Middle frontal gyrus (tissue), 1 donor: ENCODE measurements at regions not wholly inside any gene's neighbourhood (a gene's known extent, or its start where the extent isn't known, plus 50 kb on each side); places are given as distances from the start of the nearest gene placed in this dataset.

Experiments
- DNase-seq: peaks from one replicate; pipeline ENCODE4 v3.0.0-alpha.2; 2015; ENCODE audit warnings: low spot score; ENCODE audit errors: extremely low spot score

DNA sequence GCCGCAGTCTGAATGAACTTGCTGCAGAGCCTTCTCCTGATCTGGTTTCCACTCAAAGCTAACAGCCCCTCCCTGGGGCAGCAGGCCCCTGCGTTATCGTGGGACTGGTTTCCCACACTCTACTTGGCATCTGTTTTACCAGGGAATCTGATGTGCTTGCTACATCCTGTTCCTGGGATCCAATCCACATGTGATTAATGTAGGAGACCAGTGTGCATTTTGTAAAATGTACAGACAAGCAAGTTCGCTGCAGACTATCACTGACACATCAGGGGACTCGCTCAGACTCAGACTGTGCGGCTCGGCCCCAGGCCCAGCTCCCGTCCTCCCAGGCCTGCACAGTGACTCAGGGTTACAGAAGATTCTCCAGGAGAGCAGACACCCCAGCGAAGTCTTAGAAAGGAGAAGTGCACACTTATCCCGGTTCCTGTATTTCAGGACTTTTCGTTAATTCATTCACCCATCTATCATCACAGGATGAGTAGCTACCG lies 340.1 kb downstream of the MATN1 start:
- no peak for DNase-seq

GRCh38 chr1:30382496-30382895 lies 340.9 kb downstream of the MATN1 start:
- no peak for DNase-seq

- no peak for DNase-seq
Measured at GRCh38 chr1:30381671-30382365, 341.6 kb downstream of the MATN1 start.

GRCh38 chr1:30381266-30381665 lies 342.1 kb downstream of the MATN1 start:
- DNase-seq = no peak

DNA sequence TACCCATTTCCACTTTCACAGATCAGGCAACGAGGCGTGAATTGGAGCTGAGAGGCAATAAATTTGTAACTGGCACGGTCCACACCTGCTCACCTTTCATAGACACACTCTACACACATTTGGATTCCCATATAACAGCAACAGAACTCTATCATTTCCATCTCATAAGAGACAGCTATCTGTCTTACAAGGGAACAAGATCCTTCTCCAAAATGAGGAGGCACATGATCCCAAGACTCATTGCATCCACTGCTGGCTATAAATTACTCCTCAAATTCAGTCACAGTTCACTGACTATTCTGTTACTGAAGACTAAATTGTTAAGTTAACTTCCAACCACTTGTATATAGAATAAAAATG lies 342.8 kb downstream of the MATN1 start:
- DNase-seq = no peak

DNA sequence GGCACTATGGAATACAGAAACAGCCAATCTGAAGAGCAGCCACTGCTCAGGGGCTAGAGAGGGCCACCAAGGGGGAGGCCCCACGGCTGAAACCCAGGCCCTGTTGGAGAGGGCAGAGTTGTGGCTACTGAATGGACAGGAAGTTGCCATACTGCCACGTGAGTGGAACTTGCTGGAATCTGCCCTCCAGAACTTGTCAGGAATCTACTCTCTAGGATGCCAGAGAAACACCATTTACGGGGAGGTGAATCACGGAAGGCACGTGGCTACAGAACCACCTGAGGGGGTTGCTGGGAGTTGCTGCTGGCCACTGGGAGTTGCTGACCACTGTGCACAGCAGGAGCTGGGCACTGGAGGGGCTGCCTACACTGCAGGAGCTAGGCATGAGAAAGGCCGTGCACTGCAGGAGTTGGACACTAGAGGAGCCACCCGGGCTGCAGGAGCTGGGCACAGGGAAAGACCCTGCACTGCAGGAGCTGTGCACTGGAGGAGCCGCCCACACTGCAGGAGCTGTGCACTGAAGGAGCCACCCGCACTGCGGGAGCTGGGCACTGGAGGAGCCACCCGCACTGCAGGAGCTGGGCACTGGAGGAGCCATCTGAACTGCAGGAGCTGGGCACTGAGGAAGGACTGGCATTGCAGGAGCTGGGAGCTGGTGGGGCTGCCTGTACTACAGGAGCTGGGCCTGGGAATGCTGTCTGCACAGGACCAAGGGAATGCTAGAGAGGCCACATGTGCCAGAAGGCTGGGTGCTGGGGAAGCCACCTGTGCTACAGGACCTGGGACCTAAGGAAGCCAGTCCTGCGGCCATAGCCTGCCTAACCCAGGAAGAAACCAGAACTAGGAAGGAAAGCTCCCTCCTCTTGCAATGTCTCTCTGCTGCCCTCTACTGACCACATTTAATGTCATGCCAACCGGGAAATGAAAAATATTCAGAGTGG lies 343.4 kb downstream of the MATN1 start:
- DNase-seq = peak; percentile 75

DNA sequence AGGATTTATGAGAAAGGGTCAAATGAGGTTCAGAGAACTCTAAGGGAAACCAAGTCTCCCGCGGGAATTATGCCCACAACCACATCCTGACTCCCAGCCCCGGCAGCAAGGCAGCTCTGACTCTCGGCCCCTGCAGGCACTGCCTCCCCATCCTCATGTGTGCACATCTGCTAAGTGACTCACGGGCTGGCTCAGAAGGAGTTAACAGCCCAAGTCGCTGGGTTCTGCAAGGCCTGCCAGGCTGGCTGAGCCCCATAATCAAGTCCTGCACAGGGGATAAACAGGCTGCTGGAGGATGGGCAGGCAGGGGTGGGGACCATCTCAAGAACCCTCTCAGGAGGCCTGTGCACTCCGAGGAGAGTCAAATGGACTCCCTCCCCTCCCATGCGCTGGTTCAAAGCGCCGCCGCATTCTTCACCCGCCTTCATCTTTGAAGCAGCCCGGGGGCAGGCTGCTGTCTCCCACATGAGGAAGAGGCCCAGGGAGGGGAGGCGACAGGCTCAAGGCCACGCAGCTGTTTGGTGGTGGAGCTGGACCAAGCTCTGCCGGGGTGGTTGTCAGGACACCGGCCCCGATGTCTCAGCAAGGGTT lies 344.3 kb downstream of the MATN1 start:
- no peak for DNase-seq

GRCh38 chr1:30378003-30378596 lies 345.3 kb downstream of the MATN1 start:
- DNase-seq = no peak

DNA sequence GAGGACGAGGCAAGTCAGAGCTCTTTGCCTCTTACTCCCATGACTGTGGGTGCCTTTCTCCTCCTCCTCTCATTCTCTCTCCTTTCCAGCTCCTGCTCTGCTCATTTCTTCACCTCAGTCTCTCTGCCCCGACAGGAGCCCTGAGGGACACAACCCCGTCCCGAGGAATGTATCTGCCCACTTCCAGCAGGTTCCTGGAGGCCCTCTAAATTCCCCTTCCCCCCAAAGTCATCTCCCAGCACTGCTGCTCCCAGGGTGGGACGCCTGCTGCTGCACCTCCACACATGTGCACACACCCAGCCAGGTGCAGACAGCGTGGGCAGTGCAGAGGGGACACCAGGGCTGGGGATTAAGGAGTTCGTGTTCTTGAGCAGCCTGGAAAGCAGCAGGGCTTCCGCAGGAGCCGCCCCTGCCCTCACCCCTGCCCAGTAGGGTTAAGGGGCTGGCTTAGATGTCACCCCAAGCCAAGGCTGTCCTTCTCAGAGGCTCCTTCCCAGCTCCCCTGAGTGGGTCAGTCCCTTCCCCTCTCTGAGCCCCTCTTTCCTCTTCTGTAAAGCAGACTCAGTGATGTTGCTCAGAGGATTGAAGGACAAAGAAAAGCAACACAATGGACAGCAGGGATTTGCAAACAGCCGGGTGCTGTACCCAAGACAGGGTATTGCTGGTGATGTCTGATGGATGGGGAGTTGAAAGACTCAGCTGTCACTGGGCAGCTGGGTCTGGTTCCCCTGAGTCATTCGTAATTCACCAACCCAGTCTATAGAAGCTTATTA lies 346.0 kb downstream of the MATN1 start:
- DNase-seq = no peak

GRCh38 chr1:30376054-30376697 lies 347.2 kb downstream of the MATN1 start:
- no peak for DNase-seq

- no peak for DNase-seq
Measured at GRCh38 chr1:30375156-30375555, 348.2 kb downstream of the MATN1 start.

- no peak for DNase-seq
Measured at GRCh38 chr1:30374400-30375070, 348.9 kb downstream of the MATN1 start.

- no peak for DNase-seq
Measured at GRCh38 chr1:30373471-30374399, 349.6 kb downstream of the MATN1 start.

DNA sequence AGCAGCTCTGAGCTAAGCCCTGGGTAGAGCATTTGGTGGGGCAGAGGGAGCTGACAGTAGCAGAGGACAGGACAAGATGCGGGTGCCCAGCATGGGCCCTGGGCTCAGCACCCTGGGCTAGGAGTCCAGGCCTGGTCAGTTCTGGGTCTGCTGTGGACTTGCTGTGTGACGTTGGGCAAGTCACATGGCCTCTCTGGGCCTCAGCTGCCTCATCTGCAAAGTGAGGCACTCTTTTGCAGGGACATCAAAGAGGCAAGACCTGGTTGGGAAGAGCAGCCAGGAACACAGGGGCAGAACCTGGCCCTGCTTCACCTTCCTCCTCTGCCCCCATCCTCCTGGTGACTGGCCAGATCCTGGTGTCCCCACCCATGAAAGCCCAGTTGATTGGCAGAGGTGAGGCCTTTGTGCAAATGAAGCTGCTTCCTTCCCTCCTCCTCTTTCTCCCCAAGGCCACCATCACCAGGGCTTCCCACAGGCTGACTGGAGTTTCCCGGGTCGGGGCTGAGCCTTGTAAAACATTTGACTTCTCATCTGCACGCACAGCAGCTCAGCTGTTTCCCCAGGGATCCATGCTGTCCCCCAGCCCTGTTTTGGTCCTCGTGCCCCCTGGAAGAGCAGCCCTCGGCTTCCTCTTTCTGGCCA lies 350.5 kb downstream of the MATN1 start:
- DNase-seq = no peak

DNA sequence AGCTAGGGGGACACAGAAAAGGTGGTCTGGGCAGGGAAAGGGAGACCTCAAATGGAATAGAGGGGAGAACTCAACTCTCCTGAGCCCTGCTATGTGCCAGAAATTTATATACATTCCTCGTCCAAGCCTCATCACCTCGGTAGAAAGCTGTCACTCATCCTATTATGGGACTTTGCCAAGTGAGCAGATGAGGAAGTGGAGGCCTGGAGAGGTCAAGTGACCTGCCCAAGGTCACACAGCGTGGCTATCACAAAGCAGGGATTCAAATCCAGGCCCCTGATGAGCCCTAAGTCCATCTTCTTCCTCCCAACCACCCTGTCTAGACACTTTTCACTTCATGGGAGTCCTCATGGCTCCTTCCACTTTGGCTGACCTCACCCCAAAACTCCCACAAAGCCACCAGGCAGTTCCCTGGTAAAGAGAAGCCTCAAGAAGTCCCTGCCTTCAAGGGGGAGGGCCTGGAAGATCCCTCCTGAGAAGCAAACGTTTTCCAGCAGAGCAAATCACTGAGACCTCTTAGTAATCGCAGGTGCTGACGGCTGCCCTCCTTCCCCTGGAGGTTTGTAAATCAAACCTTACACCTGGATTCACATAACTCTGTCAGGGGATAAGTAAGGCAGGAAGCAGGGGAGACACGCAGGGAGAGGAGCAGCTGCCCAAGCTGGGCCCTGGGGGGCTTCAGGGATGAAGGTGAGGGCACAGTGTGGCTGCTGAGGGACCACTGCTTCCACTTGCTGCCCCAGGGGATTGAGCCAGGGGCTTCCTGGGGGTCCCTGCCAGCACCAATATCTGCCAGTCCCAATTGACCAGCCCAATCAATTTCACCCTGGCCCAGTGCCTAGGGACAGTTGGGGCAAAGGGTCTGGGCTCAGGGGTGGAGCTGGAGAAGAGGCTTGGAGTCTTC lies 351.2 kb downstream of the MATN1 start:
- no peak for DNase-seq

DNA sequence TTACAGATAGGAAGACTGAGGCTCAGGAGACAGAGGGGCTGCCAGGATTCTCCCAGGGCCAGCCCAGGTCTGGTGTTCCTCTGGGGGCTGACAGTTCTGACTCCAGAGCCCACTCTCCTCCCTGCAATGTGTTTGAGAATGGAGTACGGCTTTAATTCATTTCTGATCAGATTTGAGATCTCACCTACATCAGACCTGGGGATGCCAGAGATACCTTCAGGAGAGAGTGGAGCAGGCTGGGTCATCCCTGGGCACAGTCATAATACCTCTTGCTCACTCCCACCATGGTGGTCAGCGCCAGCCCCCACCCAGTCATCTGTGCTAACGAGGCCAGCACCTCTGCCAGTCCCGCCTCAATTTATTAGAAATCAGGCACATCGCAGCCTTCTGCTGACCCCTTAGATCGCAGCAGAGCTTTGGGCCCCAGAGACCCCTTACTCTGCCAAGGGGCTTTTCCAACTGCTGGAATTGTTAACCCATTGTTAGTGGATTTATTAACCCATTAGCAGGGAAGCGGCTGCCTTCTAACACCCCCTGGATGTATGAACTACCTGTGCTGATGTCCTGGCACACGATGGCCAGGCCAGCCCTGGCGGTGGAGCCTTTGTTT lies 352.1 kb downstream of the MATN1 start:
- DNase-seq = no peak
